GM18505 (cell line): ENCODE measurements at regions not wholly inside any gene's neighbourhood (a gene's known extent, or its start where the extent isn't known, plus 50 kb on each side); places are given as distances from the start of the nearest gene placed in this dataset.

Source experiments
- ATAC-seq: cut with Tn5 transposase; IDR thresholded peaks from one replicate; pipeline ENCODE4 v1.9.1; 2021; ENCODE audit not compliant: unreplicated experiment
- POLR2A ChIP-seq: IDR thresholded peaks from 4 replicates; pipeline ENCODE4 v1.6.1; 2011; ENCODE audit warnings: borderline replicate concordance; ENCODE audit not compliant: insufficient read depth, insufficient read length; ENCODE audit errors: extremely low read depth

DNA sequence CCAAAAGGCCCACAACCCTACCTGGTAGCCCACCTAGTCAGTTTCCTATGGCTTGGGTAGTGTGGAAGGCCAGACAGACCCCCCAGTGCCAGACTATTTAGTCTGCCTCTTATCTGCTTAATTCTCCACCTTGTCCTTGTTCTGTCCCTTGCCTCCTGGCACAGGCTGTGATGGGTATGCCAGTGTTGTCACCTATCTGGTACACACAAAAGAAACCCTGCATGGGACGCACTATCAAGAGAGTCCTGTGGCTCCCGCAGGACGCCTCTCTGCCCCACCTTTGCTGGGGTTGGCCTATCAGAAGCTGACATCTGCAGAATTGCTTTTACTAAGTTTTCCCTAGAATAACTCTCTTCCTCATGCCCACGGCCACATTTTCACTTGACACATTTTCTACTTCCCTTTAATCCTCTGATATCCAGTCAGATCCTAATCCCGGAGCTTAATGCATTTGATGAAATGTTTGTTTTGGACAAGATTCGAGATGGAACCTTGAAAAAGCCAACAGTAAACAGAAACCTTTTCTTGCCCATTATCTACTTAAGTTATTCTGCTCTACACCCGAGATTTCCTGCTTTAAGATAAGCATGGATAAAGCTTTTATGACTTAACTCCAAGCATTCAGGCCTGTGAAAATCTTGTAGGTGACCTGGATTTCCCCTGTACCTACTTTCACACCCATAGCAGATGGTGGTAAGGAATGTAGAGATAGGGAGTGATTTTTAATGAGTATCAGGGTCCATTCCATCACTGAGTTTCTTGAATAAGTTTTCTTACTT is 468.5 kb downstream of the ZNF608 start:
- TF ChIP-seq POLR2A = no peak
- no peak for ATAC-seq

DNA sequence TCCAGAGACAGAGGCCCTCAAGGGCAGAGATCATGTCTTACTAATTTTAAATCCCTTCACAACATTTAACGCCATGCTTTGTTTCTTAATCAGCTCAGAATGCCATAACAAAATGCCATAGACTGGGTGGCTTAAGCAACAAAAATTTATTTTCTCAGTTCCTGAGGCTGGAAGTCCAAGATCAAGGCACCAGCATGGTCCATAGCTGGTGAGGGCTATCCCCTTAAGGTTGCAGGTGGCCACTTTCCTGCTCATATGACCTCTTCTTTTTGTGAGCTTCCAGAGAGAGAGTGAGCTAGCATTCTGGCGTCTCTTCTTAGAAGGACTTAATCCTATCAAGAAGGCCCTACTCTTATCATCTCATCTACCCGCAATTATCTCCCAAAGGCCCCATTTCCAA is 470.3 kb downstream of the ZNF608 start:
- ATAC-seq = no peak
- no peak for TF ChIP-seq POLR2A

DNA sequence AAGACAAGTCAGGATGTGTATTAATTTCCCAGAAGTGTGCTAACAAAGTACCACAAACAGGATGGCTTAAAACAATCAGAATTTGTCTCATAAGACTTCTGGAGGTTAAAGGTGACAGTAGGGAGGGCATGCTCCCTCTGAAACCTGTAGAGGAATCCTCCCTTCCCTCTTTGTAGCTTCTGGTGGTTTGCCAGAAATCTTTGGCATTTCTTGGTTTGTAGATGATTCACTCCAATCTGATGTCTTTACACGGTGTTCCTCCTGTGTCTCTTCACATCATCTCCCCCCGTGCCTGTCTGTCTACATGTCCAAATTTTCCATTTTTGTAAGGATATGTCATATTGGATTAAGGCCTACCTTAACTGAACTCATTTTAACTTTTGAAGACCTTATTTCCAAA is 471.5 kb downstream of the ZNF608 start:
- no peak for TF ChIP-seq POLR2A
- no peak for ATAC-seq

DNA sequence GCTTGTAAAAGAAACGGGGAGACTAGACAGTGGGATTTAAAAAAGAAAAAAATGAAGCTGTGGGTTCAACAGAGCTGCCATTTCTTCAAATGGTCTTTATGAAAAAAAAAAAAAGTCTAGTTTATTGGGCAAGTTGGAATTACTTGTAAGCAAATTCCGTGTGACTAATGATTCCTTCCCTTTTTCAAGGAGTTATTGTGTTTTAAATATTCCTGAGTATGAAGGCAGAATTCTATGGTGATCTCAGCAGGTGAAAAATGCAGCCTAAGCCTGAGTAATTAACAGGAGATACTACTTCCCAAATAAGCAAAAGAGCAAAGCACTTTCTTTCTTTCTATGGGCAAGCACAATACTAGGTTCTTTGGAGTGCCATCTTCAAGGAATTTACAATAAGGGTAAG is 481.9 kb downstream of the ZNF608 start:
- ATAC-seq = no peak
- no peak for TF ChIP-seq POLR2A

DNA sequence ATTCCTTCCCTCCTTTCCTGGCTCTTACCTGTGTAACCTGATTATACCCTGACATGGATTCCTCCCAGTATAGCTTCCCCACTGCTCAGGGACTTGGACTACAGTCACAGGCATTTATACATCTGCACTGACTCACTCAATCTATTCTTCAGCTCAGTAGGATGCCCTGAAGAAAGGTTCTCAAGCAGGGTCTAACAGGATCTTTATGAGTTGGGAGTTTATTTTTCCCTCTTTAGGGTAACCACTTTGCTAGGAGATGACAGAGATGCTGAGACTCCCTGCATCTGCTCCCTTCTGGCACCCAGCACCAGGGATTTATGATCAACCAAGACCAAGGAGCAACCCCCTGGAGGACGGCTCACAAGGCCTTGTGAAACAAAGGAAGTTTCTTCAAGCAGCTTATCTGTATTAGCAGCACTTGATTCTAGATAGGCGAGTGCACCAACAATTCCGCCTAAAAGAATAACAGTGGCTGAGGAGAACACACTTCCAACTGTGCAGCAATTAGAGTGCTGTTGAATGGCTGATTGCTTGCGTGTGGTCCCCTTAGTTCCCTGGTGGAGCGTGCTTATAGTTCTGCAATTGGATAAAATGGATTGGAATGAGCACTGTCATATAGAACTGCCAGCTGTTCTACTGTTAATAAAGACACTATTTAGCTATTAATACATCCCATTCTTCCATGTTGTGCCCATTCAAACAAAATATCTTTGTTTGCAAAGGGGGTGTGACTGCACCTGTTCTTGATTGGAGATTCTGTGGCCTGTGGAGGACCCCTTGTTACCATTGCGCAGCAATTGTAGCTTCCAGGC is 482.6 kb downstream of the ZNF608 start:
- ATAC-seq = no peak
- no peak for TF ChIP-seq POLR2A

DNA sequence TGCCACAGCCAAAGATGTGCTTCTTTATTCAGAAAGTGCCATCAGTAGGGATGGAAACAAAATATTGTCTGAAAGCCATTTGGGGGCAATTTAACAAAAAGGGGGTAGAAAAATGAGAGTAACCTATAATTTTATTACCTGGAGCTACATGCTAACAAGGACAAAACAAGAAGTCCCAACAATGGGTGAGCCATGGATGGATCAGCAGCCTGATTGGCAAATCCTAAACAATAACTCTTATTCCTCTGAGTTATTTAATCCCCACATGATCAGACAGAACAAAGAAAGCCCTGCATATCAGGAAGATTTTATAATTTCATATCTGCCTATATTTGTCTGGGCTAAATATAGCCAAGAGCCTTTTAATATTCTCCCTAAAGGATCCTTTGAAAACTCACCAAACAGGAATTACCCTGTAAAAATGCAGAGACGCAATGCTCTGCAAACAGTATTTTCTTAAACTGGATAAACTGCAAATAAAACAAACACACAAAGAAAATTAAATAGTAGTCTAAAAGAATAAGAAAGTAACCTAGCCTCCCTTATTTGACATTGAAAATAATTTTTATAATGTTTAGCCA is 483.4 kb downstream of the ZNF608 start:
- no peak for ATAC-seq
- TF ChIP-seq POLR2A = no peak

DNA sequence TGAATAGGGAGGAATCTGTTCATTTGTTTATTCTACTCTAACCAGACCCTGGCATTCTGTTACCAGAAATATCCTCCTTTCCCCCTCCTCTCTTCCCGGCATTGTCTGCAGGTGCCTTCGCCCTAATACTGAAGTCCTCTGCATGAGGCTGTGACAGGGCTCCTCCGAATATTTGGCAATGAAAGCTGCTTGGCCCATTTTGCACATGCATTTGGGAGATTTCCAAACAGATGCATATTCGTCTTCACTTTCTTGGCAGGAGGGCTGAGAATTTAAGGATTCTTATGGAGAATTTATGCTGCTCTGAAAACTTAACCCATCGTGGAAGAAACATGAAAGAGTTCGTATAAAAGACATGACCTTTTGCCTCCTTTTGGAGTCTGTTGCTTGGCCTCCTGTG is 484.0 kb downstream of the ZNF608 start:
- TF ChIP-seq POLR2A = no peak
- ATAC-seq = no peak

DNA sequence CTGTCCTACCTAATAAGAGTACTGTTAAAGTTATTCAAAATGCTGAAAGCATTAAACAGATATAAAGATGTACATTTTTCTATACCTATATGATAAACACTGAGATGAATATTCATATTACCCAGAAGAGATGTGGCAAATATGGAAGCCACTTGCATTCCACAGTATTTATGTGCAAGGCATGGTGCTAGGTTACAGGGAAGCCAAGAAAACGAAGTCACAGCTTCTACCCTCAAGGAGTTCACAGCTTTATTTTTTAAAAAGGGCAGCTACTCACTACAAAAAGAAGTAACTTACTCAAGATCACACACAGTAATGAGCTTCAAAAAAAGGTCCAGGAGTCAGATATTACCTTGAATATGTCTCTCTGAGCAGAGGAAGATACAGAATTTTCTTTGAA is 484.6 kb downstream of the ZNF608 start:
- no peak for TF ChIP-seq POLR2A
- ATAC-seq = no peak

DNA sequence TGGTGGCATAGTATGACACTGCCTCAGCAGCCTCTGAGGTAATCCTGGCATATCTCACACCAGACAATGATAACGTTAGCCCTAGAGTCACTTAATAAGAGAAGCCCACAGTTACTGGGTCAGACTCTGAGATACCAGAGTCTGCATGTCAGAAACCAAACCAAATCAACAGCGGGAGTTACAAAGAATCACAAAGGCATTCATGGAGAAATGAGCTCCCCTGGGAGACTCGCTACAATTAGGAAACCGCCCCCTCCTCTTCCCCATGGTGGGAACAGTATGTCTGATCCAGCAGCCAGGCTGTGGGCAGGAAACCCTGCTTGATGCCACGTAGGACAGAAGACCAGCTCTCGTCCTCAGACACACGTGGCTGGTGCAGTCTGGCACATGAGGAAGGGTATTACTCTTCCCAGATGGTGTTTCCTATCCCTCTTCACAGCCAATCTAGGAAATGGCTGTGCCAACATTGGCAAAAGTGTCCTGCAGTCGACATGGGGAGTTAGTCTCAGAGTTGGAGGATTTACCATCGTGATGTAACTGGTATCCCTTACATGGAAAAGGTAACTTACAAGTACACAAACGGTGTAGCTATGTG is 485.4 kb downstream of the ZNF608 start:
- no peak for TF ChIP-seq POLR2A
- ATAC-seq = no peak

DNA sequence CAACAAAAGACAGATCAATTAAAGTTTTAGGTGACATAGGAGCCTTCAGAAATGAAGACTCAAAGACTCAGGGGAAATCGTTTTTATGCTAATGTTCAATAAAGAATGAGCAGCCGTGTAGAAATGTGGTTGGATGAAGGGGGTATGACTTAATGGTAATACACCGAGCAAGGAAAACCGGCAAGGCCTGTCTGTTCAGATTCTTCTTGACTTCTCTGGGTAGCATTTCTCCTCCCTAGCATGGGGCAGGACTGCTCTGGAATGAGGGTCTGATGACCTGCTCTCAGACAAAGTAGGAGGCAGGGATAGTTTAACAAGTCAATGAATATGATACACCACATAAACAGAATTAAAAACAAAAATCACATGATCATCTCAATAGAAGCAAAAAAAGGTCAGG is 487.4 kb downstream of the ZNF608 start:
- no peak for TF ChIP-seq POLR2A
- ATAC-seq = no peak

DNA sequence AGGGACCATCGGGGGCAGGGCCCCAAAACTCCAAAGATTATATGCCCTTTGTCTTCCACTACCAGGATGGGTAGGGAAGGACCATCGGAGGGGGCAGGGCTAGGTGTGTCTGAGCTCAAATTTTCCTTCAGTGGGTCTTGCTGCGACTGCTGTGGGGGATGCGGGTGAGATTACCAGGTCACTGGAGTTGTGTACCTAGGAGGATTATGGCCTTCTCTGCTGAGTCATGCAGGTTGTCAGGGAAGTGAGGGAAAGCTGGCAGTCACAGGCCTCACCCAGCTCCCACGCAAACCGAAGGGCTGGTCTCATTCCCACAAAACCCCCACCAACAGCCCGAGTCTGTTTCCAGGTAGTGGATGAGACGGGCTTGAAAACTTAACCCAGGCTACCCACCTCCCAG is 489.4 kb downstream of the ZNF608 start:
- no peak for ATAC-seq
- no peak for TF ChIP-seq POLR2A

DNA sequence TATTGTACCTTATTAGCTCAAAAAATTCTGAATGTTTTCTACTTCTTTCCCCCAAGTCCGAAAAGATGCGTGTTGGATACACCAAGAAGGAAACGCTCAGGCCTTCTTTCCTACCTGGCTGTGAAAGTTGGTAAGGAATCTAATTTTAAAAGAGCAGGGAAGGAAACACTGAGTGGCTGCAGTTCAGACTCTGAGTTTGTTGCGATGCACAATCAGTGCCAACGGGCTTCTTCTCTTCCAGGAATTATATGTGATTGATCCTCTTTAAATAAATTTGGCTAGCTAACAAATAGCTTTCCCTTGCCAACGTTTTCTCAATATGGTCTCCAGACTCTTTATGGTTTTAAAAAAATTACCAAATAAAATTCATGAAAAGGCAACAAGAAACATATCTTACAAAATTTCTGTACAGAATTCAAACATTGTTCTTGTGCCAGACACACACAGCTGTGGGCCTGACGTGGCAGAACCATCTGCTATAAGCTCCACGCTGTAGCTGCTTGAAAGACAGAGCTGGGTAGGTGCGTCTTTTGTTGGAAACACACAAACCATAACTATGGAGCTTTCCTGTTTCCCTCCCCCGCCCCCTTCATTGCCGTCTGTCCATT is 493.1 kb downstream of the ZNF608 start:
- ATAC-seq = no peak
- no peak for TF ChIP-seq POLR2A

DNA sequence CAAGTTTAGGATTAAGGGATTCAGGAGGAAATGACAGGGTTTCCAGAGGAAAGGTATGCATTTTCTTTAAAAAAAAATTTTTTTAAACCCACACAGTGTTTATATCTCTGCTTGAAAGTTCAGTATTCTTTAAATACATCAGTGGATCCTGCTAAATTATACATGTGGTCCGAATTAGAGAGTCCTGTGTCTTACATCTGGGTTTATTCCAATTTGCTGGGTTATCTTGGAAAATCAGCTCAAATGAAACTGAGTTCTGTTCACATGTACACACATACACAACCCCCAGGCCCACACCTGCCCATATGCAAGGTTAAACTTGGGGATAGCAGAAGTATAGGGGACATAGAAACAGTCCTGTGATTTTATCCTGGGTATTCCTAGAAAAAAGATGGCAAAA is 493.7 kb downstream of the ZNF608 start:
- no peak for ATAC-seq
- TF ChIP-seq POLR2A = no peak
